ENCODE measurements at regions not wholly inside any gene's neighbourhood (a gene's known extent, or its start where the extent isn't known, plus 50 kb on each side); places are given as distances from the start of the nearest gene placed in this dataset.

DNA sequence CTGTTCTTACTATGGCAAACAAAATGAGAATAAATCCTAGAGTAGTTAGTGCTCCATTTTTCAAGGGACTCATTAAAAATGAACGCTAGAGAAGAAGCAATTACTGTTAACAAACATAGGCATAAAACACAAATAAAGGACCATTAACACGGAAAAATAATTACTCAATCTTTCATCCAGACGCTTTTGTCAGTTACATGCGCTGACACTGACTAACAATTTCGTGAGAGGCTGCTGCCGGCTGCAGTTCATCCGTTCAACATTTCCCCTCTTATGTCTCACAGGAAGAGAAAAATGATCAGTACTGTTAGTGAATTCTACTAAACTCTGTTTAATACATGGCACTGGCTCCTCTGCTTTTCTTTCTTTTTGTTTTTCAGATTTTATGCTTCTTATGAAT lies 472.7 kb upstream of the FLRT2 start:
- no peak for ATAC-seq
- CTCF ChIA-PET: no interaction called here
- POLR2A ChIA-PET: no interaction called here
- no TSS peak for BruUV-seq (replicated peaks)
- TF ChIP-seq TCF7L2 (IDR thresholded peaks at IDR 0.05; ENCODE audit: low read depth, low read length) (no peak), SIN3A (IDR thresholded peaks at IDR 0.05; ENCODE audit: borderline replicate concordance, insufficient read depth, low read depth, low read length) (no peak), POLR2AphosphoS5 (IDR thresholded peaks at IDR 0.05; ENCODE audit: low read depth, low read length) (no peak)
- TF ChIP-seq, protein P1, sequence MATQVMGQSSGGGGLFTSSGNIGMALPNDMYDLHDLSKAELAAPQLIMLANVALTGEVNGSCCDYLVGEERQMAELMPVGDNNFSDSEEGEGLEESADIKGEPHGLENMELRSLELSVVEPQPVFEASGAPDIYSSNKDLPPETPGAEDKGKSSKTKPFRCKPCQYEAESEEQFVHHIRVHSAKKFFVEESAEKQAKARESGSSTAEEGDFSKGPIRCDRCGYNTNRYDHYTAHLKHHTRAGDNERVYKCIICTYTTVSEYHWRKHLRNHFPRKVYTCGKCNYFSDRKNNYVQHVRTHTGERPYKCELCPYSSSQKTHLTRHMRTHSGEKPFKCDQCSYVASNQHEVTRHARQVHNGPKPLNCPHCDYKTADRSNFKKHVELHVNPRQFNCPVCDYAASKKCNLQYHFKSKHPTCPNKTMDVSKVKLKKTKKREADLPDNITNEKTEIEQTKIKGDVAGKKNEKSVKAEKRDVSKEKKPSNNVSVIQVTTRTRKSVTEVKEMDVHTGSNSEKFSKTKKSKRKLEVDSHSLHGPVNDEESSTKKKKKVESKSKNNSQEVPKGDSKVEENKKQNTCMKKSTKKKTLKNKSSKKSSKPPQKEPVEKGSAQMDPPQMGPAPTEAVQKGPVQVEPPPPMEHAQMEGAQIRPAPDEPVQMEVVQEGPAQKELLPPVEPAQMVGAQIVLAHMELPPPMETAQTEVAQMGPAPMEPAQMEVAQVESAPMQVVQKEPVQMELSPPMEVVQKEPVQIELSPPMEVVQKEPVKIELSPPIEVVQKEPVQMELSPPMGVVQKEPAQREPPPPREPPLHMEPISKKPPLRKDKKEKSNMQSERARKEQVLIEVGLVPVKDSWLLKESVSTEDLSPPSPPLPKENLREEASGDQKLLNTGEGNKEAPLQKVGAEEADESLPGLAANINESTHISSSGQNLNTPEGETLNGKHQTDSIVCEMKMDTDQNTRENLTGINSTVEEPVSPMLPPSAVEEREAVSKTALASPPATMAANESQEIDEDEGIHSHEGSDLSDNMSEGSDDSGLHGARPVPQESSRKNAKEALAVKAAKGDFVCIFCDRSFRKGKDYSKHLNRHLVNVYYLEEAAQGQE (IDR thresholded peaks at IDR 0.05; ENCODE audit: insufficient read depth in 1 of 2, low read depth in 2 of 2, low read length in 1 of 2): no peak
- no peak overlapping the region for H3K27ac ChIP-seq (ENCODE audit: low read length)
- H3K9me3 ChIP-seq (ENCODE audit: control insufficient read depth, insufficient read depth, low read depth, low read length): no peaks in the 10 kb centered on the region
- intact Hi-C loops (cut with micrococcal nuclease; ENCODE audit: unreplicated experiment) (no loop called here), in situ Hi-C loops (cut with HindIII; ENCODE audit: low pct_unique_long_range_greater_than_20kb, low sequenced_read_pairs) (no loop called here)
- H3K27me3 ChIP-seq (ENCODE audit: control insufficient read depth, insufficient read depth, low read length): no peaks in the 10 kb centered on the region
- no peak overlapping the region for H3K4me3 ChIP-seq (ENCODE audit: low read depth in 2 of 2, low read length in 2 of 2)
- no peak for DNase-seq (ENCODE audit: low read depth, low spot score)
- H3K4me1 ChIP-seq (ENCODE audit: control insufficient read depth, insufficient read depth, low read length): no peaks in the 10 kb centered on the region
- no peaks in the 10 kb centered on the region for H3K36me3 ChIP-seq (ENCODE audit: control insufficient read depth, insufficient read depth, low read length)

DNA sequence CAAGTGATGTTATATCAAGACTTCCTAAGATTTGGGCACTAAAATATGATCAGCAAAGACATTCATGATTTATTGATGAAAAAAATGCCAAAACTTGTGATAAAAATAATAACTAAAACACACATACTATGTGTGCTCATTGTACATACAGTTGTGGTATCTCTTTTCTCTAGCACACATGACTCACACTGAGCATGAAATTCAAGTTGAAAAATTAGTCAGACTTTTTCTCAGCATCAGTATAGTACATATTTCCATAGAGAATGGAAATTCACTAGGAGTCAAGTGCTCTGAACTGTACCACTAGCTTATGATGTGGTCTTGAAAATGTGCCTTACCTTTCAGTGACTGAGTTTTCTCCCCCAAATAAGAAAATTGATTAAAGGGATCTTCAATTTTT lies 471.8 kb upstream of the FLRT2 start:
- H3K27me3 ChIP-seq (ENCODE audit: control insufficient read depth, insufficient read depth, low read length): no peaks in the 10 kb centered on the region
- BruUV-seq (replicated peaks): no TSS peak
- H3K9me3 ChIP-seq (ENCODE audit: control insufficient read depth, insufficient read depth, low read depth, low read length): no peaks in the 10 kb centered on the region
- TF ChIP-seq TCF7L2 (IDR thresholded peaks at IDR 0.05; ENCODE audit: low read depth, low read length) (no peak), POLR2AphosphoS5 (IDR thresholded peaks at IDR 0.05; ENCODE audit: low read depth, low read length) (no peak), SIN3A (IDR thresholded peaks at IDR 0.05; ENCODE audit: borderline replicate concordance, insufficient read depth, low read depth, low read length) (no peak)
- TF ChIP-seq, protein P1 (IDR thresholded peaks at IDR 0.05; ENCODE audit: insufficient read depth in 1 of 2, low read depth in 2 of 2, low read length in 1 of 2): no peak
- TF ChIP-seq, protein P2, sequence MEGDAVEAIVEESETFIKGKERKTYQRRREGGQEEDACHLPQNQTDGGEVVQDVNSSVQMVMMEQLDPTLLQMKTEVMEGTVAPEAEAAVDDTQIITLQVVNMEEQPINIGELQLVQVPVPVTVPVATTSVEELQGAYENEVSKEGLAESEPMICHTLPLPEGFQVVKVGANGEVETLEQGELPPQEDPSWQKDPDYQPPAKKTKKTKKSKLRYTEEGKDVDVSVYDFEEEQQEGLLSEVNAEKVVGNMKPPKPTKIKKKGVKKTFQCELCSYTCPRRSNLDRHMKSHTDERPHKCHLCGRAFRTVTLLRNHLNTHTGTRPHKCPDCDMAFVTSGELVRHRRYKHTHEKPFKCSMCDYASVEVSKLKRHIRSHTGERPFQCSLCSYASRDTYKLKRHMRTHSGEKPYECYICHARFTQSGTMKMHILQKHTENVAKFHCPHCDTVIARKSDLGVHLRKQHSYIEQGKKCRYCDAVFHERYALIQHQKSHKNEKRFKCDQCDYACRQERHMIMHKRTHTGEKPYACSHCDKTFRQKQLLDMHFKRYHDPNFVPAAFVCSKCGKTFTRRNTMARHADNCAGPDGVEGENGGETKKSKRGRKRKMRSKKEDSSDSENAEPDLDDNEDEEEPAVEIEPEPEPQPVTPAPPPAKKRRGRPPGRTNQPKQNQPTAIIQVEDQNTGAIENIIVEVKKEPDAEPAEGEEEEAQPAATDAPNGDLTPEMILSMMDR (IDR thresholded peaks at IDR 0.05): no peak
- H3K27ac ChIP-seq (ENCODE audit: low read length): no peak overlapping the region
- no peaks in the 10 kb centered on the region for H3K36me3 ChIP-seq (ENCODE audit: control insufficient read depth, insufficient read depth, low read length)
- ATAC-seq: no peak
- intact Hi-C loops (cut with micrococcal nuclease; ENCODE audit: unreplicated experiment): no loop called here
- in situ Hi-C loops (cut with HindIII; ENCODE audit: low pct_unique_long_range_greater_than_20kb, low sequenced_read_pairs): no loop called here
- CTCF ChIA-PET: no interaction called here
- no peak overlapping the region for H3K4me3 ChIP-seq (ENCODE audit: low read depth in 2 of 2, low read length in 2 of 2)
- H3K4me1 ChIP-seq (ENCODE audit: control insufficient read depth, insufficient read depth, low read length): no peaks in the 10 kb centered on the region
- POLR2A ChIA-PET: no interaction called here
- no peak for DNase-seq (ENCODE audit: low read depth, low spot score)
